Omental fat pad (tissue), 3 donors: ENCODE measurements at regions not wholly inside any gene's neighbourhood (a gene's known extent, or its start where the extent isn't known, plus 50 kb on each side); places are given as distances from the start of the nearest gene placed in this dataset.
"Not testable (repeated sequence)": the region's sequence is repeated elsewhere in the genome, so short reads cannot be mapped to it uniquely, and the experiment has no call there.

Source experiments
- ATAC-seq: fragments of 150-250 bp; one replicate; pipeline ENCODE4 v1.9.1; 2016; ENCODE audit warnings: mild to moderate bottlenecking, moderate library complexity; ENCODE audit not compliant: low FRiP score
- DNase-seq: peaks from one replicate; pipeline ENCODE4 v3.0.0-alpha.2; 2019; ENCODE audit warnings: low spot score
- TF ChIP-seq, protein P1 (sequence below), 3 donors: fragments of 450-650 bp; IDR thresholded peaks; one replicate each; pipeline ENCODE4 v1.5.1; 2016 to 2017; ENCODE audit warnings: antibody characterized with exemption in 3 of 3, mild to moderate bottlenecking in 3 of 3, moderate library complexity in 2 of 3

DNA sequence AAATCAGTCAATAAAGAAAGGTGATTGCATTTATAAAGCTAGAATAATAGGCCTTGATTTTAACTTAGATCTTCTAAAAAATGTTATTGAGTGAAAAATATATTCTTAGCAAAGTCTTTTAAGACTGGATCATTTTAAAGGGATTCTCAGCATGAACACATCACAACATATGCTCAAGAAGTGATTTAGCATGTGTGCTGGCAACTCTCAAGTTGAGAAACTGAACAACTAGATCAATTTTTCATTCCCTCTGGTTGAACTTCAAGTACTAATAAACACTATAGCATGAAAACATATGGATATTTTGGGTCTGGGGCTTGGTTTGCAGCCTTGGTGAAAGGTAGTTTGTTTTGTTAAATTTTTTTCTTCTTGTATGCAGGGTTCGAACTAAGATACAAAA lies 107.8 kb upstream of the PNPT1 start:
- TF ChIP-seq, protein P1, sequence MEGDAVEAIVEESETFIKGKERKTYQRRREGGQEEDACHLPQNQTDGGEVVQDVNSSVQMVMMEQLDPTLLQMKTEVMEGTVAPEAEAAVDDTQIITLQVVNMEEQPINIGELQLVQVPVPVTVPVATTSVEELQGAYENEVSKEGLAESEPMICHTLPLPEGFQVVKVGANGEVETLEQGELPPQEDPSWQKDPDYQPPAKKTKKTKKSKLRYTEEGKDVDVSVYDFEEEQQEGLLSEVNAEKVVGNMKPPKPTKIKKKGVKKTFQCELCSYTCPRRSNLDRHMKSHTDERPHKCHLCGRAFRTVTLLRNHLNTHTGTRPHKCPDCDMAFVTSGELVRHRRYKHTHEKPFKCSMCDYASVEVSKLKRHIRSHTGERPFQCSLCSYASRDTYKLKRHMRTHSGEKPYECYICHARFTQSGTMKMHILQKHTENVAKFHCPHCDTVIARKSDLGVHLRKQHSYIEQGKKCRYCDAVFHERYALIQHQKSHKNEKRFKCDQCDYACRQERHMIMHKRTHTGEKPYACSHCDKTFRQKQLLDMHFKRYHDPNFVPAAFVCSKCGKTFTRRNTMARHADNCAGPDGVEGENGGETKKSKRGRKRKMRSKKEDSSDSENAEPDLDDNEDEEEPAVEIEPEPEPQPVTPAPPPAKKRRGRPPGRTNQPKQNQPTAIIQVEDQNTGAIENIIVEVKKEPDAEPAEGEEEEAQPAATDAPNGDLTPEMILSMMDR (IDR thresholded peaks at IDR 0.05) = no peak
- ATAC-seq = no peak
- DNase-seq = no peak

DNA sequence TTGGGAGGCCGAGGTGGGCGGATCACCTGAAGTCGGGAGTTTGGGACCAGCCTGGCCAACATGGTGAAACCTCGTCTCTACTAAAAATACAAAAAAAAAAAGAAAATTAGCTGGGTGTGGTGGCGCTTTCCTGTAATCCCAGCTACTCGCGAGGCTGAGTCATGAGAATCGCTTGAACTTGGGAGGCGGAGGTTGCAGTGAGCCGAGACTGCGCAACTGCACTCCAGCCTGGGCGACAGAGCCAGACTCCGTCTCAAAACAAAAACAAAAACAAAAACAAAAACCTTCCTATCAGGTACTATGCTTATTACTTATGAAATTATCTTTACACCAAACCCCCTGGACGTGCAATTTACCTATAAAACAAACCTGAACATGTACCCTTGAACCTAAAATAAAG lies 106.0 kb upstream of the PNPT1 start:
- ATAC-seq, DNase-seq: not testable (repeated sequence)

DNA sequence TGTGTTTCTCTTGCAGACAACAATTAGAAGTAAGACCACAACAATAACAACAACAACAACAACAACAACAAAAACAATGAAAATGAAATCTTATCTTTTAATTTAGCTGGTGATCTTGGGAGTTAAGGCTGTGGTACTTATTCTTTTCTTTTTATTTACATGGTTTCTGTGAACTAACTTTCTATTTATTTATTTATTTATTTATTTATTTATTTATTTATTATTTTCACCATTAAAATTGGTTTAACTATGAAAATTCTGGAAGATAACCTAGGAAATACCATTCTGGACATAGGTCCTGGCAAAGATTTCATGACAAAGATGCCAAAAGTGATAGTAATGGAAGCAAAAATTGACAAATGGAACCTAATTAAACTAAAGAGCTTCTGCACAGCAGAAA lies 102.5 kb upstream of the PNPT1 start:
- no peak for ATAC-seq
- TF ChIP-seq, protein P1 (IDR thresholded peaks at IDR 0.05) = no peak
- no peak for DNase-seq

DNA sequence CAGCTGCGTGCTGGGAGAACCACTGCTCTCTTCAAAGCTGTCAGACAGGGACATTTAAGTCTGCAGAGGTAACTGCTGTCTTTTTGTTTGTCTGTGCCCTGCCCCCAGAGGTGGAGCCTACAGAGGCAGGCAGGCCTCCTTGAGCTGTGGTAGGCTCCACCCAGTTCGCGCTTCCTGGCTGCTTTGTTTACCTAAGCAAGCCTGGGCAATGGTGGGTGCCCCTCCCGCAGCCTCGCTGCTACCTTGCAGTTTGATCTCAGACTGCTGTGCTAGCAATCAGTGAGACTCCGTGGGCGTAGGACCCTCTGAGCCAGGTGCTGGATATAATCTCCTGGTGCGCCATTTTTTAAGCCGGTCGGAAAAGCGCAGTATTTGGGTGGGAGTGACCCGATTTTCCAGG lies 100.0 kb upstream of the PNPT1 start:
- not testable (repeated sequence) for ATAC-seq, DNase-seq

DNA sequence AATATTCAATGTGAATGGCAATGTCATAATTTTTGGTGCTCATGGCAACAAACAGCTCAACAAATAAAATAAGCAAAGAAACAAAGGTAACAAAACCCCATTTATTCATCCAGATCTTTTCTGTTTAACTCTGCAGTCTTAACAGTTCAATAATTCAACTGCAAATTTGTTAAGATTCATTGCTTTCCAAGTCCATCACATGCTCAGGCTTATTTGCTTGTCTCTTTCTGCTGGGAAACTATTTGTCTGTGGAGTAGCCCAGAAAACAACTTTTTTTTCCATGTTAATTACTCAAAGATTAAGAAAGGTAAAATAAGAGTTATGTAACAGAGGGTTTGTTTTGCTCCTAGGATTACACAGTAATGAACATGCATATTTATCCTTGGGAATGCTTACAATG lies 92.6 kb upstream of the PNPT1 start:
- no peak for ATAC-seq
- TF ChIP-seq, protein P1 (IDR thresholded peaks at IDR 0.05) = no peak
- no peak for DNase-seq

DNA sequence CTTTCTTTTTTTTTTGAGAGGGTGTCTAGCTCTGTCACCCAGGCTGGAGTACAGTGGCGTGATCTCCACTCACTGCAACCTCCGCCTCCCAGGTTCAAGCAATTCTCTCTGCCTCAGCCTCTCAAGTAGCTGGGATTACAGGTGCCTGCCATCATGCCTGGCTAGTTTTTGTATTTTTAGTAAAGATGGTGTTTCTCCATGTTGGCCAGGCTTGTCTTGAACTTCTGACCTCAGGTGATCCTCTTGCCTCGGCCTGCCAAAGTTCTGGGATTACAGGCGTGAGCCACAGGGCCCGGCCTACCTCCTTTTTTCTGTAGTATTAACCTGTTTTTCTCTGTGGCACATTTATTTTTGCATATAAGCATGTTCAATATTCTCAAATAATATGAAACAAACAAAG lies 90.1 kb upstream of the PNPT1 start:
- not testable (repeated sequence) for DNase-seq, ATAC-seq

DNA sequence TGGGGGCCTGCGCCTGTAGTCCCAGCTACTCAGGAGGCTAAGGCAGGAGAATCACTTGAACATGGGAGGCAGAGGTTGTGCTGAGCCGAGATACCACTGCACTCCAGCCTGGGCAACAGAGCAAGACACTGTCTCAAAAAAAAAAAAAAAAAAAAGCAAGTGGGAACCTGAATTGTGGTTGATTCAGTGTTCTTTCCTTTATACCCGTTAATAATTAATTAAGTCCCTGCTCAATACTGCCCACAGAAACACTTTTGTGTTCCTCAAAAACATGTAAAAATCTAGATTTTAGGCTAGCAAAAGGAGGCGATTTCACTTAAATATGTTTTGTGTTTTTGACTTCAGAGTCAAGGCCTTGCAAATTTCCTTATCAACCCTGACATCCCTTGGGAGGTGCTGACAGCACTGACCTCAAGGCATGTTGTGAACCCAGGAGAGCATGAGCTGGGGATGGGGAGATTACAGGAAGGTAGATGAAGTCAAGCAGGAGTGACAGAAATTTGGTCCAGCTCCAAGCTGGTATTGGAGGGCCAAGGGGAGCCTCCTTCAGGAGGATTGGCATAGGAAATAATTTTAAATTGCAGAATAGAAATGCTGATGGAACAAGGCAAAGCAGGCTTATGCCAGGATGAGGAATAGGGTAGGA lies 89.0 kb upstream of the PNPT1 start:
- no peak for ATAC-seq
- TF ChIP-seq, protein P1 (IDR thresholded peaks at IDR 0.05) = no peak
- DNase-seq = no peak

DNA sequence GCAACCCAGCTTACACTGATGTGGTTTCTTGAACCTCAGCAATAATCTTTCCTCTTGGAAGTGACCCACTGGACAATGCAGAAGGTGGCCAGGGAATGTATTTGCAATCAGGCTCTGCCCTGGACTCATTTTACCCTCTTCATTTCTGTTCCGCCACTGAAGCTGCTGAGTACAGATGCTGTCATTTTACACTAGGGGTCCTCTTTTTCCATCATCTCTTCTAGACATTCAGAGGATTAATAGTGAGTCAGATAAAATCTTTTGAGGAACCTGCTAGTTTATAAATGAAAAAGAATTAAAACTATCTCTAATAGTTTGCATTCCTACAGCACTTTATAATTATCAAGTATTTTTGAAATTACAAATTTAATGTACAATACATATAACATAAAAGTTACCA lies 87.9 kb upstream of the PNPT1 start:
- DNase-seq (no peak), ATAC-seq (no peak)
- TF ChIP-seq, protein P1 (IDR thresholded peaks at IDR 0.05) = no peak

DNA sequence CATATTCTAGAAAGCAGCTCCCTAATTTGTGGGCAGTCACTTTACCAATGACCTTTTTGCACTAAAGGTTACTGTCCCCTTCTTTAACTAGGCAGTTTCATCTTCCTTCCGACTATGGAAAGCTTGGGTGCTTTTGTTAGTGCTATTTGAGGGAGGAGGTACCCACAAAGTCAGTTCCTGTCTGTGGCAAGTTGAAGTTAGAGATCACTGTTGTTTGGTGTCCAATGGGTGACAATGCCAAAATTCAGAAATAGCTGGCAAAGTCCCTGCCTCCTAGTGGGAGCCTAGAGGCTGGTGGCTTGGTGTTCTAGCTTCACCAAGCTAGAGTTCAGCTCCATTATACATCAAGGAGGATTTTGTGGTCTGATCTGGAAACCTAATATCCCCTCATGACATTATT lies 87.1 kb upstream of the PNPT1 start:
- TF ChIP-seq, protein P1 (IDR thresholded peaks at IDR 0.05) = no peak
- DNase-seq (no peak), ATAC-seq (no peak)
